ENCODE measurements at regions not wholly inside any gene's neighbourhood (a gene's known extent, or its start where the extent isn't known, plus 50 kb on each side); places are given as distances from the start of the nearest gene placed in this dataset.

DNA sequence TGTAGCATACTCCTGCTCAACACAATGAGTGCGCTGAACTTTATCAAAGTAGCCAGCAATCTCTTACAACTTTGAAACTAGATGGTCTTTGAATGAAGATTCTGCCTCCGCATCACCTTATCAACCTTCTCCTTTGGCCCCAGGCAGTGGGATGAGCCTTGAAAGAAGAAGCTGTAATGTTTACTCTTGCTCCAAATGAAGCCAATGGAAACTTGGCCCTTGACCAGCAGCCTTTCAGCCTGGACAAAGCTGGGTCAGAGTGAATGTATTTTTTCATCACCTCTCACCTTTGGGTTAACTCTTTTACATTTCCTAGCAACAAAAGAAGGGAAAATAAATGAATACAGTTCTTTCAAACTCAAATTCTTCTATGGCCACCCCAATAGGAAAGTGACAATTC lies 359.1 kb downstream of the KCNA4 start:
- Histone ChIP-seq H3K36me3 (ENCODE audit: low read length) (no peaks in the 10 kb centered on the region), H3K79me2 (ENCODE audit: insufficient read depth, low read length) (no peaks in the 10 kb centered on the region), H3K27me3 (ENCODE audit: low read length) (no peaks in the 10 kb centered on the region), H3K4me2 (ENCODE audit: low read depth, low read length, poor library complexity, severe bottlenecking) (no peak overlapping the region), H3K27ac (ENCODE audit: low read depth, low read length) (no peak overlapping the region), H3F3A (ENCODE audit: insufficient read depth) (no peaks in the 10 kb centered on the region), H3K4me3 (ENCODE audit: insufficient read depth, low read length, poor library complexity, severe bottlenecking) (no peak overlapping the region), H4K20me1 (ENCODE audit: low read depth, low read length) (no peaks in the 10 kb centered on the region), H3K9me2 (replicated peaks; ENCODE audit: insufficient read depth, low read length) (no peaks in the 10 kb centered on the region), H2AFZ (ENCODE audit: low read depth, low read length, severe bottlenecking) (no peak overlapping the region), H3K9ac (ENCODE audit: low read length) (no peak overlapping the region), H3K9me3 (ENCODE audit: insufficient read depth, low read length) (0 out of 2 replicates have a peak, but pooled peaks cover 3% of the 10 kb centered on the region)
- TF ChIP-seq CTCF (IDR thresholded peaks at IDR 0.05; ENCODE audit: insufficient read depth, low read length, poor library complexity, severe bottlenecking) (no peak), EZH2phosphoT487 (conservative IDR thresholded peaks at IDR 0.05; ENCODE audit: low read length) (no peak)

GRCh38 chr11:29656597-29656996 lies 360.2 kb downstream of the KCNA4 start:
- Histone ChIP-seq H3K9ac (ENCODE audit: low read length) (no peak overlapping the region), H3K36me3 (ENCODE audit: low read length) (no peaks in the 10 kb centered on the region), H4K20me1 (ENCODE audit: low read depth, low read length) (no peaks in the 10 kb centered on the region), H3K9me3 (ENCODE audit: insufficient read depth, low read length) (0 out of 2 replicates have a peak, but pooled peaks cover 3% of the 10 kb centered on the region), H3K4me3 (ENCODE audit: insufficient read depth, low read length, poor library complexity, severe bottlenecking) (no peak overlapping the region), H3F3A (ENCODE audit: insufficient read depth) (no peaks in the 10 kb centered on the region), H3K4me2 (ENCODE audit: low read depth, low read length, poor library complexity, severe bottlenecking) (no peak overlapping the region), H3K9me2 (replicated peaks; ENCODE audit: insufficient read depth, low read length) (no peaks in the 10 kb centered on the region), H2AFZ (ENCODE audit: low read depth, low read length, severe bottlenecking) (no peak overlapping the region), H3K27ac (ENCODE audit: low read depth, low read length) (no peak overlapping the region), H3K27me3 (ENCODE audit: low read length) (no peaks in the 10 kb centered on the region), H3K79me2 (ENCODE audit: insufficient read depth, low read length) (no peaks in the 10 kb centered on the region)
- TF ChIP-seq CTCF (IDR thresholded peaks at IDR 0.05; ENCODE audit: insufficient read depth, low read length, poor library complexity, severe bottlenecking) (no peak), EZH2phosphoT487 (conservative IDR thresholded peaks at IDR 0.05; ENCODE audit: low read length) (no peak)

- Histone ChIP-seq H3K27ac (ENCODE audit: low read depth, low read length) (no peak overlapping the region), H2AFZ (ENCODE audit: low read depth, low read length, severe bottlenecking) (no peak overlapping the region), H3K79me2 (ENCODE audit: insufficient read depth, low read length) (no peaks in the 10 kb centered on the region), H3K36me3 (ENCODE audit: low read length) (no peaks in the 10 kb centered on the region), H3K9ac (ENCODE audit: low read length) (no peak overlapping the region), H3K9me3 (ENCODE audit: insufficient read depth, low read length) (no peaks in the 10 kb centered on the region), H4K20me1 (ENCODE audit: low read depth, low read length) (no peaks in the 10 kb centered on the region), H3K4me2 (ENCODE audit: low read depth, low read length, poor library complexity, severe bottlenecking) (no peak overlapping the region), H3F3A (ENCODE audit: insufficient read depth) (no peaks in the 10 kb centered on the region), H3K9me2 (replicated peaks; ENCODE audit: insufficient read depth, low read length) (no peaks in the 10 kb centered on the region), H3K4me3 (ENCODE audit: insufficient read depth, low read length, poor library complexity, severe bottlenecking) (no peak overlapping the region), H3K27me3 (ENCODE audit: low read length) (no peaks in the 10 kb centered on the region)
- no peak for TF ChIP-seq EZH2phosphoT487 (conservative IDR thresholded peaks at IDR 0.05; ENCODE audit: low read length)
- no peak for TF ChIP-seq CTCF (IDR thresholded peaks at IDR 0.05; ENCODE audit: insufficient read depth, low read length, poor library complexity, severe bottlenecking)
These were observed 371.5 kb downstream of the KCNA4 start for GRCh38 chr11:29645373-29645772.

Measured in SU-DHL-6 (cell line).